ENCODE measurements at regions not wholly inside any gene's neighbourhood (a gene's known extent, or its start where the extent isn't known, plus 50 kb on each side); places are given as distances from the start of the nearest gene placed in this dataset.

- DNase-seq (ENCODE audit: low spot score) = no peak
- H3K9ac ChIP-seq (ENCODE audit: low read depth in 1 of 2, low read length in 2 of 2) = no peak overlapping the region
- H3K27me3 ChIP-seq (ENCODE audit: control insufficient read depth in 4 of 4, insufficient read depth in 4 of 4, low read length in 3 of 4) = no peaks in the 10 kb centered on the region
- no peak overlapping the region for H3K27ac ChIP-seq (ENCODE audit: low read depth in 1 of 2, low read length in 2 of 2)
- TF ChIP-seq EGR1 (IDR thresholded peaks at IDR 0.05; ENCODE audit: low read depth in 2 of 2) (no peak), NR2F2 (IDR thresholded peaks at IDR 0.05) (no peak), ATF3 (IDR thresholded peaks at IDR 0.05) (no peak), ZBTB33 (IDR thresholded peaks at IDR 0.05) (no peak)
- peaks cover 0 to 11% (median 0%) of the 10 kb centered on the region in 4 donors for H3K9me3 ChIP-seq (ENCODE audit: control insufficient read depth in 4 of 4, low read length in 3 of 4)
- no peaks in the 10 kb centered on the region for H3K4me1 ChIP-seq (ENCODE audit: control insufficient read depth in 4 of 4, insufficient read depth in 4 of 4, low read length in 3 of 4)
- H3K4me3 ChIP-seq (ENCODE audit: low read depth in 1 of 3, low read length in 3 of 3) = no peak overlapping the region
- no peaks in the 10 kb centered on the region for H3K36me3 ChIP-seq (ENCODE audit: control insufficient read depth in 4 of 4, insufficient read depth in 3 of 4, low read depth in 1 of 4, low read length in 3 of 4)
Measured at GRCh38 chr2:188091220-188091619, 200.5 kb upstream of the GULP1 start.

- Histone ChIP-seq H3K4me3 (ENCODE audit: low read depth in 1 of 3, low read length in 3 of 3) (no peak overlapping the region), H3K27me3 (ENCODE audit: control insufficient read depth in 4 of 4, insufficient read depth in 4 of 4, low read length in 3 of 4) (no peaks in the 10 kb centered on the region), H3K4me1 (ENCODE audit: control insufficient read depth in 4 of 4, insufficient read depth in 4 of 4, low read length in 3 of 4) (no peaks in the 10 kb centered on the region), H3K27ac (ENCODE audit: low read depth in 1 of 2, low read length in 2 of 2) (no peak overlapping the region), H3K9ac (ENCODE audit: low read depth in 1 of 2, low read length in 2 of 2) (no peak overlapping the region), H3K36me3 (ENCODE audit: control insufficient read depth in 4 of 4, insufficient read depth in 3 of 4, low read depth in 1 of 4, low read length in 3 of 4) (no peaks in the 10 kb centered on the region), H3K9me3 (ENCODE audit: control insufficient read depth in 4 of 4, low read length in 3 of 4) (no peaks in the 10 kb centered on the region)
- no peak for TF ChIP-seq JUND (IDR thresholded peaks at IDR 0.05)
- no peak for TF ChIP-seq TAF1 (conservative IDR thresholded peaks at IDR 0.05)
- no peak for TF ChIP-seq CTCF (IDR thresholded peaks at IDR 0.05; ENCODE audit: low read depth, low read length, missing input control)
- no peak for TF ChIP-seq NR2F2 (IDR thresholded peaks at IDR 0.05)
- no peak for TF ChIP-seq HNF4G (IDR thresholded peaks at IDR 0.05)
- no peak for TF ChIP-seq FOXA2 (IDR thresholded peaks at IDR 0.05)
- TF ChIP-seq EGR1 (IDR thresholded peaks at IDR 0.05; ENCODE audit: low read depth in 2 of 2) = no peak
- DNase-seq (ENCODE audit: low spot score) = no peak
- WGBS = 74% methylated on average over 2 of the region's 2 CpGs
Measured at GRCh38 chr2:188092734-188093133, 198.9 kb upstream of the GULP1 start.

- no peak for DNase-seq (ENCODE audit: low spot score)
- 88% methylated on average over 3 of the region's 3 CpGs for WGBS
- Histone ChIP-seq H3K36me3 (ENCODE audit: control insufficient read depth in 4 of 4, insufficient read depth in 3 of 4, low read depth in 1 of 4, low read length in 3 of 4) (no peaks in the 10 kb centered on the region), H3K27ac (ENCODE audit: low read depth in 1 of 2, low read length in 2 of 2) (no peak overlapping the region), H3K27me3 (ENCODE audit: control insufficient read depth in 4 of 4, insufficient read depth in 4 of 4, low read length in 3 of 4) (no peaks in the 10 kb centered on the region), H3K9me3 (ENCODE audit: control insufficient read depth in 4 of 4, low read length in 3 of 4) (no peaks in the 10 kb centered on the region), H3K4me1 (ENCODE audit: control insufficient read depth in 4 of 4, insufficient read depth in 4 of 4, low read length in 3 of 4) (no peaks in the 10 kb centered on the region), H3K9ac (ENCODE audit: low read depth in 1 of 2, low read length in 2 of 2) (no peak overlapping the region), H3K4me3 (ENCODE audit: low read depth in 1 of 3, low read length in 3 of 3) (no peak overlapping the region)
- TF ChIP-seq HNF4A (conservative IDR thresholded peaks at IDR 0.05) (no peak), REST (IDR thresholded peaks at IDR 0.05) (no peak), JUND (IDR thresholded peaks at IDR 0.05) (no peak), HNF4G (IDR thresholded peaks at IDR 0.05) (no peak), FOXA1 (IDR thresholded peaks at IDR 0.05) (no peak), ATF3 (IDR thresholded peaks at IDR 0.05) (no peak), RAD21 (IDR thresholded peaks at IDR 0.05) (no peak), TAF1 (conservative IDR thresholded peaks at IDR 0.05) (no peak), GABPA (IDR thresholded peaks at IDR 0.05 in 1 of 2, conservative IDR thresholded peaks at IDR 0.05 in 1 of 2) (no peak), RXRA (IDR thresholded peaks at IDR 0.05) (no peak), YY1 (IDR thresholded peaks at IDR 0.05) (no peak), FOXA2 (IDR thresholded peaks at IDR 0.05) (no peak), ZBTB33 (IDR thresholded peaks at IDR 0.05) (no peak)
Measured at GRCh38 chr2:188096910-188097309, 194.8 kb upstream of the GULP1 start.

Data from liver (tissue), 8 donors.